ENCODE measurements at regions not wholly inside any gene's neighbourhood (a gene's known extent, or its start where the extent isn't known, plus 50 kb on each side); places are given as distances from the start of the nearest gene placed in this dataset.
A peak's percentile ranks its signal among the peaks of the same experiment; 100 is the strongest.
"Not testable (repeated sequence)": the region's sequence is repeated elsewhere in the genome, so short reads cannot be mapped to it uniquely, and the experiment has no call there.

DNA sequence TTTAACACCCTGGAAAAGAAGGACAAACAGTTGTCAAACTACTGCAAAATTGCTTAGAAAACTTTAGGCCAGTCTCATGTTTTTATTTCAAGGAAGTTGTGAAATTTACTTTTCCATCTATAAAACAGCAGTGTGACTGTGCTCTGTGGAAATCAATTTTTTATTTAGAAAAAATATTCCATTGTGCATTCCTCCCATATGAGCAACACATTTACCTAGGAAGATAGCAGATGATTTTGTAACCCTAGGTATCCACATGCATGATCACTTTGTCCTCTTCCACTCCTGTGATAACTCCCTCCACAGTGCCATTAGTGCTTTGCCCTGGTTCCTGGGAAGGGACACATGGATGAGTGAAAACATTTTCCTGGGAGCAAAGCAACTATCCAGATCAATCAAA, 69.4 kb upstream of the GPCPD1 start:
- no peak for DNase-seq (ENCODE audit: low read depth)
- TF ChIP-seq, protein P1, sequence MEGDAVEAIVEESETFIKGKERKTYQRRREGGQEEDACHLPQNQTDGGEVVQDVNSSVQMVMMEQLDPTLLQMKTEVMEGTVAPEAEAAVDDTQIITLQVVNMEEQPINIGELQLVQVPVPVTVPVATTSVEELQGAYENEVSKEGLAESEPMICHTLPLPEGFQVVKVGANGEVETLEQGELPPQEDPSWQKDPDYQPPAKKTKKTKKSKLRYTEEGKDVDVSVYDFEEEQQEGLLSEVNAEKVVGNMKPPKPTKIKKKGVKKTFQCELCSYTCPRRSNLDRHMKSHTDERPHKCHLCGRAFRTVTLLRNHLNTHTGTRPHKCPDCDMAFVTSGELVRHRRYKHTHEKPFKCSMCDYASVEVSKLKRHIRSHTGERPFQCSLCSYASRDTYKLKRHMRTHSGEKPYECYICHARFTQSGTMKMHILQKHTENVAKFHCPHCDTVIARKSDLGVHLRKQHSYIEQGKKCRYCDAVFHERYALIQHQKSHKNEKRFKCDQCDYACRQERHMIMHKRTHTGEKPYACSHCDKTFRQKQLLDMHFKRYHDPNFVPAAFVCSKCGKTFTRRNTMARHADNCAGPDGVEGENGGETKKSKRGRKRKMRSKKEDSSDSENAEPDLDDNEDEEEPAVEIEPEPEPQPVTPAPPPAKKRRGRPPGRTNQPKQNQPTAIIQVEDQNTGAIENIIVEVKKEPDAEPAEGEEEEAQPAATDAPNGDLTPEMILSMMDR (IDR thresholded peaks at IDR 0.05; ENCODE audit: low read depth, low read length, missing control alignments): no peak
- H3K4me3 ChIP-seq (ENCODE audit: low read depth, low read length): no peak overlapping the region

DNA sequence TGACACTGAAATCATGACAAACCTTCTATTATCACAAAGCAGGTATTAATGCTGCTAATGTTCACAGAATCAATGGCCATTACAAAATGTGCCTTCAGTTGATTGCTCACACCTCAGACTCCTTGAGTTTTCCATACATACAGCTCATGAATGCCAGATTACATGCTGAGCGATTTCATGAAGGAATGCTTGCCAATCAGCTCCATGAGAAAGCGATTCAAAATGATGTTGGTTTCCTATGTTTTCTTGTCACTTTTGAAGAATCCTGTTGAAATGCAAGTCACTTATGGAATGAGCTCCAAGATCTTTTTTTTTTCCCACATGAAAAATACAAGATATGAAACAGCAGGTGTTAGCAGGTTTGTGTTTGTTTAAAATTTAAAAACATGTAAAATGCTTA, 68.0 kb upstream of the GPCPD1 start:
- TF ChIP-seq, protein P1 (IDR thresholded peaks at IDR 0.05; ENCODE audit: low read depth, low read length, missing control alignments): no peak
- no peak overlapping the region for H3K4me3 ChIP-seq (ENCODE audit: low read depth, low read length)
- no peak for DNase-seq (ENCODE audit: low read depth)

DNA sequence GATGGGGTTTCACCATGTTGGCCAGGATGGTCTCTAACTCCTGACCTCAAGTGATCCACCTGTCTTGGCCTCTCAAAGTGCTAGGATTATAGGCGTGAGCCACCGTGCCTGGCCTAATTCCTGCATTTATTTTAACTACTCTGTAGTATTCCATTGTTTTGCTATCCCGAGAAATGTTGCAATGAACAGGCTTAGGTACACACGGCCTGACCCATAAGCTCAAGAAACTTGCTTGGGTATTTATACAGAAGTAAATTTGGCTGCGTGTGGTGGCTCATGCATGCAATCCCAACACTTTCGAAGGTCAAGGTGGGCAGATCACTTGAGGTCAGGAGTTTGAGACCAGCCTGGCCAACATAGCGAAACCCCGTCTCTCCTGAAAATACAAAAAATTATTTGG, 67.1 kb upstream of the GPCPD1 start:
- H3K4me3 ChIP-seq (ENCODE audit: low read depth, low read length); DNase-seq (ENCODE audit: low read depth): not testable (repeated sequence)

DNA sequence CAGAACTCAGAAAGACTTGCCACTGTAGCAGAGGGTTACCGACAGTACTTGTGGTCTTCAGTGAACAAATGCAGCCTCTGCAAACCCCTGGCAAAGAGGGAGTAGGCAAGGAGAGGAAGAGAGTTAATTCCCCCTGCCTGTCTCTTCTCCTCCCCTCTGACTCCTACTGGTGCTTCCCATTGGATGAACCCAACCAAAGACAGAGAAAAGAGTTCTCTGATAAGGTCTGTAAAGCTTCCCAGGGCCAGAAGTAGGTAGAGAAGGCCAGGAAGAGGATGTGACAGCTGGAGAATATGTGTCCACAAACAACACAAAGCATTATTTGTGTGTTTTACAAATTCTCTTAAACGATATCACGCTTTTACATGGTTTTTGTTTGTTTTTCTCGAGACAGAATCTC, 66.6 kb upstream of the GPCPD1 start:
- TF ChIP-seq, protein P1 (IDR thresholded peaks at IDR 0.05; ENCODE audit: low read depth, low read length, missing control alignments): no peak
- no peak for DNase-seq (ENCODE audit: low read depth)

DNA sequence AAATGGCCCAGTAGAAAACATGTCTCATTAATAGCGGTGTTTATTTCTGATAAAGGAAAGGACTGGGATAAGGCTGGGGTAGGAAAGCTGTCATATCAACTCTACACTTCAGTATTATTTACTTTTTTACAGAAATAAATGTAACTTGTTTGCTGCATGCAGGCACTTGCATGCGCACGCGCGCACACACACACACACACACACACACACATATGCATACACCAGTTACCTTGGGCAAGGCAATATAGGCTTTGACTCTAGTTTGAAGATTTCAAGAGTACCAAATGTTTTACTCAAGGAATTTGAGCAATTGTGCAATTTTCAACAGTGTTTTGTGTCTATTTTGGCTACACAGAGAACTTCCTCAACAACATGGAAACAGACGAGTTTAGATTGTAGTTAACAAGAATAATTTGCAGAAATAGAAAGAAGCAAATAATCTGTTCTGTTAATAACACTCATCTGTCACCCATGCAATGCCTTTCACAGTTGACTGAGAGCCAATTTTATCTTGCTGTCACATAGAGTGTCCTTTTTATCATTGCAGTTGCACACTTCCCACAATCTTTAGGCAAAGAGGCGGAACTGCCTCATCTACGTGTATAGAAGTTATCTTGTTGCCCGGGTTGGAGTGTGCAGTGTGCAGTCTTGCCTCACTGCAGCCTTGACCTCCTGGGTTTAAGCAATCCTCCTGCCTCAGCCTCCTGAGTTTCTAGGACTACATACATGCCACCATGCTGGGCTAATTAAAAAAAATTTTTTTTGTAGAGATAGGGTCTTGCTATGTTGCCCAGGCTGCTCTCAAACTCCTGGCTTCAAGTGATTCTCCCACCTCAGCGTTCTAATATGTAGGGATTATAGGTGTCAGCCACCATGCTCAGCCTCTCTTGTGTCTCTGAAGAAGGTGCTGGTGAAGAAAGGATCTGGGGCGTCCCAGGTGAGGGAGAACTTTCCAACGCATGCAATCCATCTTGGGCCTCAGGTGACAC, 64.6 kb upstream of the GPCPD1 start:
- H3K4me3 ChIP-seq (ENCODE audit: low read depth, low read length): no peak overlapping the region
- TF ChIP-seq, protein P1 (IDR thresholded peaks at IDR 0.05; ENCODE audit: low read depth, low read length, missing control alignments): no peak
- DNase-seq (ENCODE audit: low read depth): no peak

More for the DNA sequence above, 66.6 kb upstream of the GPCPD1 start:
- H3K4me3 ChIP-seq (ENCODE audit: low read depth, low read length): no peak overlapping the region

- TF ChIP-seq, protein P1 (IDR thresholded peaks at IDR 0.05; ENCODE audit: low read depth, low read length, missing control alignments): no peak
- peak; percentile 82 for DNase-seq (ENCODE audit: low read depth)
- no peak overlapping the region for H3K4me3 ChIP-seq (ENCODE audit: low read depth, low read length)
Observed at GRCh38 chr20:5674176-5674660, 63.4 kb upstream of the GPCPD1 start.

- TF ChIP-seq, protein P1 (IDR thresholded peaks at IDR 0.05; ENCODE audit: low read depth, low read length, missing control alignments): no peak
Observed at GRCh38 chr20:5670874-5671273, 60.1 kb upstream of the GPCPD1 start.

More at GRCh38 chr20:5670874-5671273, 60.1 kb upstream of the GPCPD1 start:
- no peak overlapping the region for H3K4me3 ChIP-seq (ENCODE audit: low read depth, low read length)
- DNase-seq (ENCODE audit: low read depth): no peak

Data from GM12864 (cell line).